GM23338 (cell line): ENCODE measurements at regions not wholly inside any gene's neighbourhood (a gene's known extent, or its start where the extent isn't known, plus 50 kb on each side); places are given as distances from the start of the nearest gene placed in this dataset.

ENCODE experiments used
- CTCF ChIP-seq, 2 experiments: fragments of 200-600 bp in 1 of 2; sonication (generic) in 1 of 2; conservative IDR thresholded peaks; 2 replicates each; pipeline versions ENCODE4 v1.5.1 to v1.6.1; 2016 to 2017; ENCODE audit warnings: antibody characterized with exemption in 2 of 2, low read depth in 2 of 2, mild to moderate bottlenecking in 2 of 2, moderate library complexity in 1 of 2
- EZH2 ChIP-seq: fragments of 200-600 bp; sonication (generic); IDR thresholded peaks from one replicate; pipeline ENCODE4 v1.8.0; 2017; ENCODE audit warnings: antibody characterized with exemption, mild to moderate bottlenecking, low read depth; ENCODE audit not compliant: unreplicated experiment
- EZH2phosphoT487 ChIP-seq: fragments of 200-600 bp; sonication (generic); IDR thresholded peaks from one replicate; pipeline ENCODE4 v1.8.1; 2018; ENCODE audit warnings: antibody characterized with exemption; ENCODE audit not compliant: unreplicated experiment
- TF ChIP-seq, protein P1 (sequence below): IDR thresholded peaks from one replicate; pipeline ENCODE4 v1.6.1; 2018; ENCODE audit warnings: antibody characterized with exemption; ENCODE audit not compliant: unreplicated experiment
- TF ChIP-seq, protein P2 (sequence below): IDR thresholded peaks from 2 replicates; pipeline ENCODE4 v1.6.1; 2016; ENCODE audit warnings: antibody characterized with exemption

DNA sequence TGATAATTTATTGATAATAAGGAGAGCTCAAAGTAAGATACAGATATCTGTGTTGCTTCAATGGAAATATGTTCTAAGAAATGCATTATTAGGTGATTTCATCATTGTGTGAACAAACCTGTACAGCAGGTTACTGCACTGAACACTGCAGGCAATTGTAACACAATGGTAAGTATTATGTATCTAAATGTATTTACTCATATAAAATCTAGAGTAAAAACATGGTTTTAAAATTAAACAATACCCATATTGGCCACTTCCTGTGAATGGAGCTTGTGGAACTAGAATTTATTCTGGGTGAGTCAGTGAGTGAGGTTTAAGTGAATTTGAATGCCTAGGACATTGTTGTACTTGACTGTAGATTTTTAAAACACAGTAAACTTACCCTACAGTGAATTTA, 722.9 kb upstream of the RAG2 start:
- TF ChIP-seq, protein P1, sequence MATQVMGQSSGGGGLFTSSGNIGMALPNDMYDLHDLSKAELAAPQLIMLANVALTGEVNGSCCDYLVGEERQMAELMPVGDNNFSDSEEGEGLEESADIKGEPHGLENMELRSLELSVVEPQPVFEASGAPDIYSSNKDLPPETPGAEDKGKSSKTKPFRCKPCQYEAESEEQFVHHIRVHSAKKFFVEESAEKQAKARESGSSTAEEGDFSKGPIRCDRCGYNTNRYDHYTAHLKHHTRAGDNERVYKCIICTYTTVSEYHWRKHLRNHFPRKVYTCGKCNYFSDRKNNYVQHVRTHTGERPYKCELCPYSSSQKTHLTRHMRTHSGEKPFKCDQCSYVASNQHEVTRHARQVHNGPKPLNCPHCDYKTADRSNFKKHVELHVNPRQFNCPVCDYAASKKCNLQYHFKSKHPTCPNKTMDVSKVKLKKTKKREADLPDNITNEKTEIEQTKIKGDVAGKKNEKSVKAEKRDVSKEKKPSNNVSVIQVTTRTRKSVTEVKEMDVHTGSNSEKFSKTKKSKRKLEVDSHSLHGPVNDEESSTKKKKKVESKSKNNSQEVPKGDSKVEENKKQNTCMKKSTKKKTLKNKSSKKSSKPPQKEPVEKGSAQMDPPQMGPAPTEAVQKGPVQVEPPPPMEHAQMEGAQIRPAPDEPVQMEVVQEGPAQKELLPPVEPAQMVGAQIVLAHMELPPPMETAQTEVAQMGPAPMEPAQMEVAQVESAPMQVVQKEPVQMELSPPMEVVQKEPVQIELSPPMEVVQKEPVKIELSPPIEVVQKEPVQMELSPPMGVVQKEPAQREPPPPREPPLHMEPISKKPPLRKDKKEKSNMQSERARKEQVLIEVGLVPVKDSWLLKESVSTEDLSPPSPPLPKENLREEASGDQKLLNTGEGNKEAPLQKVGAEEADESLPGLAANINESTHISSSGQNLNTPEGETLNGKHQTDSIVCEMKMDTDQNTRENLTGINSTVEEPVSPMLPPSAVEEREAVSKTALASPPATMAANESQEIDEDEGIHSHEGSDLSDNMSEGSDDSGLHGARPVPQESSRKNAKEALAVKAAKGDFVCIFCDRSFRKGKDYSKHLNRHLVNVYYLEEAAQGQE, result no peak
- TF ChIP-seq CTCF (conservative IDR thresholded peaks at IDR 0.05; ENCODE audit: low read depth in 2 of 2) (no peak), EZH2phosphoT487 (no peak), EZH2 (no peak)
- TF ChIP-seq, protein P2, sequence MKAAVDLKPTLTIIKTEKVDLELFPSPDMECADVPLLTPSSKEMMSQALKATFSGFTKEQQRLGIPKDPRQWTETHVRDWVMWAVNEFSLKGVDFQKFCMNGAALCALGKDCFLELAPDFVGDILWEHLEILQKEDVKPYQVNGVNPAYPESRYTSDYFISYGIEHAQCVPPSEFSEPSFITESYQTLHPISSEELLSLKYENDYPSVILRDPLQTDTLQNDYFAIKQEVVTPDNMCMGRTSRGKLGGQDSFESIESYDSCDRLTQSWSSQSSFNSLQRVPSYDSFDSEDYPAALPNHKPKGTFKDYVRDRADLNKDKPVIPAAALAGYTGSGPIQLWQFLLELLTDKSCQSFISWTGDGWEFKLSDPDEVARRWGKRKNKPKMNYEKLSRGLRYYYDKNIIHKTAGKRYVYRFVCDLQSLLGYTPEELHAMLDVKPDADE, result no peak
